Esophagus muscularis mucosa (tissue), 4 donors: ENCODE measurements at regions not wholly inside any gene's neighbourhood (a gene's known extent, or its start where the extent isn't known, plus 50 kb on each side); places are given as distances from the start of the nearest gene placed in this dataset.

Source experiments
- DNase-seq: peaks from one replicate; pipeline ENCODE4 v3.0.0-alpha.2; 2017; ENCODE audit errors: extremely low spot score
- H3K27ac ChIP-seq, 4 donors: fragments of 200-600 bp; sonication (generic); replicated peaks in 1 of 4; 1 replicate in 3 of 4; 2 replicates in 1 of 4; pipeline ENCODE4 v1.5.1; 2016 to 2019; ENCODE audit warnings: mild to moderate bottlenecking in 1 of 4
- H3K27me3 ChIP-seq, 4 donors: fragments of 200-600 bp; sonication (generic); one replicate each; pipeline versions ENCODE4 v1.5.1 to v1.6.0; 2016 to 2019
- H3K36me3 ChIP-seq, 4 donors: fragments of 200-600 bp; sonication (generic); one replicate each; pipeline ENCODE4 v1.5.1; 2016 to 2019
- H3K4me1 ChIP-seq, 4 donors: fragments of 200-600 bp; sonication (generic); one replicate each; pipeline ENCODE4 v1.5.1; 2016 to 2019
- H3K4me3 ChIP-seq, 4 donors: fragments of 200-600 bp; sonication (generic); 1 replicate in 2 of 4; 2 replicates in 2 of 4; pipeline ENCODE4 v1.5.1; 2016 to 2019; ENCODE audit warnings: mild to moderate bottlenecking in 4 of 4, moderate library complexity in 1 of 4
- H3K9me3 ChIP-seq, 4 donors: fragments of 200-600 bp; sonication (generic); 1 replicate in 3 of 4; 2 replicates in 1 of 4; pipeline ENCODE4 v1.5.1; 2016 to 2019
- CTCF ChIP-seq, 3 experiments: fragments of 200-600 bp in 2 of 3; fragments of 450-650 bp in 1 of 3; sonication (generic) in 2 of 3; IDR thresholded peaks; one replicate each; pipeline ENCODE4 v1.5.1; 2017 to 2019; ENCODE audit warnings: antibody characterized with exemption in 3 of 3, mild to moderate bottlenecking in 2 of 3, moderate library complexity in 1 of 3
- EP300 ChIP-seq: sonication (generic); formaldehyde crosslinking; IDR thresholded peaks from one replicate; pipeline ENCODE4 v1.6.1; 2017; ENCODE audit warnings: antibody characterized with exemption
- POLR2A ChIP-seq: fragments of 450-650 bp; IDR thresholded peaks from one replicate; pipeline ENCODE4 v1.6.1; 2017; ENCODE audit warnings: antibody characterized with exemption, moderate library complexity, mild to moderate bottlenecking, low read depth
- POLR2AphosphoS5 ChIP-seq, 2 donors: sonication (generic); formaldehyde crosslinking; IDR thresholded peaks; one replicate each; pipeline ENCODE4 v1.6.1; 2017; ENCODE audit warnings: antibody characterized with exemption in 2 of 2
- WGBS: methylation state at CpG from one replicate; pipeline ENCODE4 v1.1.5; 2018; 5-methylcytosine and 5-hydroxymethylcytosine counted together
- intact Hi-C: fragments of 100-400 bp; cut with DNase I; formaldehyde crosslinking; loops from one replicate; pipeline ENCODE4 v1.15.1; 2023

DNA sequence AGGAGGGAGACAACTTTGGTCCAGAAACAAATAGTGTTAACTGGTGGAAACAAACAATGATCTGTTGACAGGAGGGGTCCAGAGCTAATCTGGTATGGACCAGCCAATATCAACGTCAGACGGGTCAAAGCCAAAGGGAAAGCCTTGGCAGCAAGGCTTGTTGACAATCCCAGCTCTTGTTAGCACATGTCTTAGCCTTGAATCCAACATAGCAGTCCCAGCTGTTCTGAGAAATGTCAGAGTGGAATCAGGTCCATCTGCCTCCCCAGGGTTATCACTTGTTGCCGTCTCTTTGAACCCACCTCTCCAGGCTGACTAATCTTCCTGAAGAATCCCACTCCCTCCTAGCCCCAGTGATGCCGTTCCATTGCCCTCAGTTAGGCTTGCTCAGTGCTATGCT is 404.6 kb upstream of the MCTP2 start:
- Histone ChIP-seq H3K27ac (no peak overlapping the region), H3K36me3 (no peaks in the 10 kb centered on the region), H3K9me3 (no peaks in the 10 kb centered on the region), H3K27me3 (no peaks in the 10 kb centered on the region), H3K4me3 (no peak overlapping the region), H3K4me1 (peaks cover 0 to 33% (median 20%) of the 10 kb centered on the region in 4 donors)
- DNase-seq, result no peak
- WGBS, result 55% methylated on average over 4 of the region's 4 CpGs
- TF ChIP-seq POLR2A (no peak), CTCF (IDR thresholded peaks at IDR 0.05) (no peak), EP300 (no peak), POLR2AphosphoS5 (IDR thresholded peaks at IDR 0.05) (no peak)
- intact Hi-C loops, result no loop called here

DNA sequence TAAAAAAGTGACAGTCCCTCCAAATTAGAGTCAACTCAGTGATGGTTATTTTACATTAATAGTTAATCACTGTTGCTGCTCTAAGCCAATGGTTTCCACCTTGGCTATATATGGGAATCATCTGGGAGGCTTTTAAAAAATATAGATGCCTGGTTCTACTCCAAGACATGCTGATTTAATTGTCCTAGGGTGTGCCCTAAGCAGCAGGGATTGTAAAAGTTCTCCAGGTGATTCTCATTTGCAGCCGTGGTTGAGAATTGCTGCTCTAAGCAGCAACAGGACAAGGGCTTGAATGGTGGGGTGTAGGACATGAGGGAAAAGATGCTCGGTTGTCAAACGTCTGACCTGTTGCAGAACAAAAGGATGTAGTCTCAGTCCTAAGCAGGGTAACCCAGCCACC is 405.1 kb upstream of the MCTP2 start:
- no peak for TF ChIP-seq CTCF (IDR thresholded peaks at IDR 0.05)
- no peak for TF ChIP-seq EP300
- TF ChIP-seq POLR2A, result no peak
- TF ChIP-seq POLR2AphosphoS5 (IDR thresholded peaks at IDR 0.05), result no peak
- WGBS, result 74% methylated on average over 3 of the region's 3 CpGs
- intact Hi-C loops, result no loop called here
- no peaks in the 10 kb centered on the region for H3K36me3 ChIP-seq
- H3K9me3 ChIP-seq, result no peaks in the 10 kb centered on the region
- no peaks in the 10 kb centered on the region for H3K27me3 ChIP-seq
- H3K27ac ChIP-seq, result no peak overlapping the region
- H3K4me1 ChIP-seq, result peaks cover 0 to 28% (median 18%) of the 10 kb centered on the region in 4 donors
- H3K4me3 ChIP-seq, result no peak overlapping the region
- no peak for DNase-seq

- no peak overlapping the region for H3K4me3 ChIP-seq
- H3K36me3 ChIP-seq, result no peaks in the 10 kb centered on the region
- peaks cover 0 to 22% (median 12%) of the 10 kb centered on the region in 4 donors for H3K4me1 ChIP-seq
- H3K9me3 ChIP-seq, result no peaks in the 10 kb centered on the region
- intact Hi-C loops, result no loop called here
- H3K27me3 ChIP-seq, result no peaks in the 10 kb centered on the region
- 38% methylated on average over 4 of the region's 4 CpGs for WGBS
- no peak for DNase-seq
- TF ChIP-seq EP300 (no peak), POLR2A (no peak), POLR2AphosphoS5 (IDR thresholded peaks at IDR 0.05) (no peak), CTCF (IDR thresholded peaks at IDR 0.05) (no peak)
- H3K27ac ChIP-seq, result no peak overlapping the region
Observed at GRCh38 chr15:93825682-93826081, 405.7 kb upstream of the MCTP2 start.

- WGBS, result 93% methylated on average over 9 of the region's 9 CpGs
- DNase-seq, result no peak
- TF ChIP-seq POLR2AphosphoS5 (IDR thresholded peaks at IDR 0.05), result no peak
- no peak for TF ChIP-seq POLR2A
- no peak for TF ChIP-seq EP300
- peaks cover 0 to 13% (median 5%) of the 10 kb centered on the region in 4 donors for H3K4me1 ChIP-seq
- no peak overlapping the region for H3K4me3 ChIP-seq
- intact Hi-C loops, result no loop called here
- H3K9me3 ChIP-seq, result no peaks in the 10 kb centered on the region
- H3K27me3 ChIP-seq, result no peaks in the 10 kb centered on the region
- no peaks in the 10 kb centered on the region for H3K36me3 ChIP-seq
- H3K27ac ChIP-seq, result no peak overlapping the region
Observed at GRCh38 chr15:93823971-93824913, 407.1 kb upstream of the MCTP2 start.

- Histone ChIP-seq H3K27ac (no peak overlapping the region), H3K4me3 (no peak overlapping the region), H3K36me3 (no peaks in the 10 kb centered on the region), H3K4me1 (peaks cover 0 to 5% (median 0%) of the 10 kb centered on the region in 4 donors), H3K27me3 (no peaks in the 10 kb centered on the region), H3K9me3 (peaks cover 0 to 3% (median 0%) of the 10 kb centered on the region in 4 donors)
- intact Hi-C loops, result no loop called here
- no peak for DNase-seq
- TF ChIP-seq CTCF (IDR thresholded peaks at IDR 0.05) (no peak), EP300 (no peak), POLR2A (no peak), POLR2AphosphoS5 (IDR thresholded peaks at IDR 0.05) (no peak)
- 53% methylated on average over 4 of the region's 4 CpGs for WGBS
Observed at GRCh38 chr15:93820566-93820965, 410.8 kb upstream of the MCTP2 start.
